WERI-Rb-1 (cell line): ENCODE measurements at regions not wholly inside any gene's neighbourhood (a gene's known extent, or its start where the extent isn't known, plus 50 kb on each side); places are given as distances from the start of the nearest gene placed in this dataset.

Source experiments
- DNase-seq: peaks from one replicate; pipeline ENCODE4 v3.0.0-alpha.2; 2020
- H3K27ac ChIP-seq: fragments of 250-450 bp; sonication (Bioruptor Pico); 2 replicates; pipeline ENCODE4 v1.5.1; 2020; ENCODE audit warnings: mild to moderate bottlenecking, moderate library complexity
- H3K27me3 ChIP-seq: fragments of 250-450 bp; sonication (Bioruptor Pico); 2 replicates; pipeline ENCODE4 v1.5.1; 2021; ENCODE audit warnings: mild to moderate bottlenecking, low read depth, moderate library complexity; ENCODE audit not compliant: insufficient read depth, severe bottlenecking
- H3K36me3 ChIP-seq: fragments of 250-450 bp; sonication (Bioruptor Pico); 2 replicates; pipeline ENCODE4 v1.5.1; 2020; ENCODE audit warnings: mild to moderate bottlenecking, moderate library complexity
- H3K4me3 ChIP-seq: 2 replicates; pipeline ENCODE4 v1.5.1; 2011; ENCODE audit warnings: low read depth, mild to moderate bottlenecking, control low read depth, low read length
- H3K9me3 ChIP-seq: fragments of 250-450 bp; sonication (Bioruptor Pico); 2 replicates; pipeline ENCODE4 v1.5.1; 2021; ENCODE audit warnings: mild to moderate bottlenecking, moderate library complexity; ENCODE audit not compliant: severe bottlenecking
- TF ChIP-seq, protein P1 (sequence below): IDR thresholded peaks from 2 replicates; pipeline ENCODE4 v1.5.1; 2011; ENCODE audit warnings: low read depth, mild to moderate bottlenecking, control low read depth, inconsistent platforms, low read length

DNA sequence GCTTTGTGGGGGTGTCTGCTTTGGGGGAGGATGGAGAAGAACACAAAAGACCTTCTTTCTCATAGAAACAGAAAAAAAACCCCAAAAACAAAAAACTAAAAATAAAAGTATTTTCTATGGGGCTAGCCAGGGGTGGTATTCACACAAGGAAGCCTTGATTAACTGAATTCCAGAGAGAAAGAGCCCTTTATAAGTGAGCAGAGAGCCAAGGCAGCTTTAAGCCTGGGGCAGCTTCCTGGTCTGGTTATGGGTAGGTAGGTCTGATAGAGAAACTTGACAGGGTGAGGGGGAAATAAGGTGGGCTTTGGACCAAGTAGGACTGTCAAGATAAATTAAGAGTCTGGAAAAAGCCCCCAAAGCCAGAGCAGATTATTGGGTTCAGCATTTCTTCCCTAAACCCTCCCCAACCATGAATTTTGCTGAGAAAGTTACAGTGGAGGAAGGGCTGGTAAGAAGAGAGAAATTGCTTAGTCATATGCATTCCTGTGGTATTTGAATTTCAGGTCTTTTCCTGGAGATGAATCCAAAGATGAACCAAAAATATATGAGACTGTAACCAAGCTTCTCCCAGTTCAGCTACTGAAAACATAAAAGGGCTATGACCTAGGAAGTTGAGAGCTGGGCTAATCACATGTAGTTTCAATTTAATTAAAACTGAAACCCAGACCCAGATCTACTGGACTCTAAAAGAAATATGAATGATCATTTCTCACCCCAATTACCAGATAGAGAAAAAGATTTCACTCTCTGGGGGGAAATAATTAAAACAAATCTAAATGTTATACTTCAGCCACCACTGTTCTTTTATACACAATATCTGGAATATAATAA, 144.8 kb downstream of the TBC1D30 start:
- H3K9me3 ChIP-seq, result no peaks in the 10 kb centered on the region
- H3K36me3 ChIP-seq, result no peaks in the 10 kb centered on the region
- no peak overlapping the region for H3K4me3 ChIP-seq
- no peak for DNase-seq
- H3K27me3 ChIP-seq, result peaks cover 3% of the 10 kb centered on the region
- TF ChIP-seq, protein P1, sequence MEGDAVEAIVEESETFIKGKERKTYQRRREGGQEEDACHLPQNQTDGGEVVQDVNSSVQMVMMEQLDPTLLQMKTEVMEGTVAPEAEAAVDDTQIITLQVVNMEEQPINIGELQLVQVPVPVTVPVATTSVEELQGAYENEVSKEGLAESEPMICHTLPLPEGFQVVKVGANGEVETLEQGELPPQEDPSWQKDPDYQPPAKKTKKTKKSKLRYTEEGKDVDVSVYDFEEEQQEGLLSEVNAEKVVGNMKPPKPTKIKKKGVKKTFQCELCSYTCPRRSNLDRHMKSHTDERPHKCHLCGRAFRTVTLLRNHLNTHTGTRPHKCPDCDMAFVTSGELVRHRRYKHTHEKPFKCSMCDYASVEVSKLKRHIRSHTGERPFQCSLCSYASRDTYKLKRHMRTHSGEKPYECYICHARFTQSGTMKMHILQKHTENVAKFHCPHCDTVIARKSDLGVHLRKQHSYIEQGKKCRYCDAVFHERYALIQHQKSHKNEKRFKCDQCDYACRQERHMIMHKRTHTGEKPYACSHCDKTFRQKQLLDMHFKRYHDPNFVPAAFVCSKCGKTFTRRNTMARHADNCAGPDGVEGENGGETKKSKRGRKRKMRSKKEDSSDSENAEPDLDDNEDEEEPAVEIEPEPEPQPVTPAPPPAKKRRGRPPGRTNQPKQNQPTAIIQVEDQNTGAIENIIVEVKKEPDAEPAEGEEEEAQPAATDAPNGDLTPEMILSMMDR, result no peak
- H3K27ac ChIP-seq, result no peak overlapping the region

DNA sequence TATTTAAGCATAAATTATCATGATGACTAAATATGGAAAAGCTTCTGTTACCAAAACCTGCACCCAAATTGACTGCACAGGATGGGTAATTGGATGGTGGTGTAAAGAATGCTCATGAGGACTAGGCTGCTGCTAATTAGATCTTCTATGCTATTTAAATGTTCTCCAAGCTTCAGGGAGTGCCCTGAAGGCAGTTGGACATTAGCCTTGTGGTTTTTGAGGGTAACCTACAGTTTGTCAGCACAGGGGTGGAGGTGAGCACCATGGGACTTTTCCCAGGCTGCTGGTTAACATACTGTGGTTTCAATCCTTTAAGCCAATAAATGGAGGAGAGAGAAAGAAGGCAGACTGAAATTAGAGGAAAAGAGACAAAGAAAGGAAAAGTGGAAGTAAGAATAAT, 145.0 kb downstream of the WIF1 start:
- DNase-seq, result no peak
- H3K27ac ChIP-seq, result no peak overlapping the region

DNA sequence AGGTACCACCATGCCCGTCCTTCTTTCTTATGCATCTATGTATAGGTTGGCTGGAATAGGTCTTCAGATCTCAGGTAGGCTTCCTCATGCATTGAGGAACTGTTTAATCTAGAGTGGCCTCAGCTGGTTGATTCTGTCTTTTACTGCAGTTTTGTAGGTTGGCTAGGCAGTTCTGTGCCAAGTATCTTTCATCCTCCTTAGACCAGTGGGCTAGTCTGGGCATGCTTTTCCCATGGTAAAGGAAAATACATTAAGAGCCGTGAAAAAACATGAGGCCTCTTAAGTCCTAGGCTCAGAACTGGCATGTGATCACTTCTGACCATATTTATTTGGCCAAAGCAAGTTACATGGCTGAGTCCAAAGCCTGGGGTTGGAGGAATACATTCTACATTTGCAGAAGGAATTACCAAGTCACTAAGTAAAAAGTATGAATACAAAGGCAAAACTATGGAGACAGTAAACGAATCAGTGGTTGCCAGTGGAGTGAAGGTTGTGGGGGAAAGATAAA, 137.3 kb downstream of the WIF1 start:
- Histone ChIP-seq H3K9me3 (no peaks in the 10 kb centered on the region), H3K4me3 (no peak overlapping the region), H3K36me3 (no peaks in the 10 kb centered on the region), H3K27me3 (no peaks in the 10 kb centered on the region), H3K27ac (no peak overlapping the region)
- DNase-seq, result no peak
- TF ChIP-seq, protein P1, result no peak

More for the DNA sequence above, 145.0 kb downstream of the WIF1 start:
- Histone ChIP-seq H3K27me3 (no peaks in the 10 kb centered on the region), H3K9me3 (no peaks in the 10 kb centered on the region), H3K4me3 (no peak overlapping the region), H3K36me3 (no peaks in the 10 kb centered on the region)
- TF ChIP-seq, protein P1, result no peak

DNA sequence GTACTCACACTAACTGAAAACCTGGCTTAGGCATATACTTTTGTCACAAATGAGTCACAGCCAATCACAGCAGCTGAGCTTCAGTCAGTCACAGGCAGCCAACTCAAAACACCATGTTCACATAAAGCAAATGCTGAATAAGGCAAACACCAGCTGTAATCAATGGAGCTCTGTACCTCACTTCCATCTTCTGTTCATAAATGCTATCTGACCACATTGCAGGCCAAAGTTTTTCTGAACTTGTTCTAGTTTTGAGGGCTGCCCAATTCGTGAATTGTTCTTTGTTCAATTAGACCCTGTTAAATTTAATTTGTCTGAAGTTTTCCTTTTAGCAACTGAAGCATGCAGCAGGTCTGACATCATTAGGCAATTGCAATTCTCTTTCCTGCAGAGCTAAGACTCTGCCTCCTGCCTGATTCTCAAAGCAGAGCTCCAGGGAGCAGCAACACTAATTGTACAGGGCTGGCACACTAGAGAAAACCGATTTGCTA, 129.9 kb downstream of the WIF1 start:
- TF ChIP-seq, protein P1, result no peak
- no peaks in the 10 kb centered on the region for H3K9me3 ChIP-seq
- H3K27me3 ChIP-seq, result no peaks in the 10 kb centered on the region
- H3K4me3 ChIP-seq, result no peak overlapping the region
- H3K36me3 ChIP-seq, result no peaks in the 10 kb centered on the region
- DNase-seq, result no peak
- no peak overlapping the region for H3K27ac ChIP-seq

DNA sequence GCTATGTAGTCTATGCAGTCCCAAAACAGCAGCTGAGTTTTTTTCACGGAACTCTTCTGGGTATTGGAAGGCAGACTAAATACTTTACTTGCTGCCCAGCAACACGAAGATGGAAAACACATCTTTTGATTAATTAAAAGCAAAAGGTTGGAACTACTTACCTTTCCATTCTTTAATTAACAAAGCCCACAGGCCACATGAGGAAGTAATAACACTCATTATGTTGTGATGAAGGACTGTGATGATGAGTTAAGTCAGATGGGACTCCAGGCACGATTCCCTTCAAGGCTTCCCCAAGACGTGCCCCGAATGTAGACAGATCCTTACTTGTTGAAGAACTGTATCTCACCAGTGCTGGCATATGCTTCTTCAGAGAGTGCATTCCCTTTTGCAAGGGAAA, 129.0 kb downstream of the WIF1 start:
- TF ChIP-seq, protein P1, result no peak
- DNase-seq, result no peak
- H3K36me3 ChIP-seq, result no peaks in the 10 kb centered on the region
- H3K27ac ChIP-seq, result no peak overlapping the region
- no peaks in the 10 kb centered on the region for H3K9me3 ChIP-seq
- H3K4me3 ChIP-seq, result no peak overlapping the region
- no peaks in the 10 kb centered on the region for H3K27me3 ChIP-seq
